ENCODE measurements at regions not wholly inside any gene's neighbourhood (a gene's known extent, or its start where the extent isn't known, plus 50 kb on each side); places are given as distances from the start of the nearest gene placed in this dataset.
"Not testable (repeated sequence)": the region's sequence is repeated elsewhere in the genome, so short reads cannot be mapped to it uniquely, and the experiment has no call there.

GRCh38 chr13:44810061-44810840, 179.0 kb downstream of the NUFIP1 start:
- no peak for DNase-seq

- DNase-seq, result no peak
Observed at GRCh38 chr13:44809190-44809589, 180.1 kb downstream of the NUFIP1 start.

GRCh38 chr13:44808185-44808584, 181.1 kb downstream of the NUFIP1 start:
- DNase-seq, result no peak

- no peak for DNase-seq
Observed at GRCh38 chr13:44807449-44808034, 181.7 kb downstream of the NUFIP1 start.

GRCh38 chr13:44806826-44807225, 182.4 kb downstream of the NUFIP1 start:
- DNase-seq, result no peak

DNA sequence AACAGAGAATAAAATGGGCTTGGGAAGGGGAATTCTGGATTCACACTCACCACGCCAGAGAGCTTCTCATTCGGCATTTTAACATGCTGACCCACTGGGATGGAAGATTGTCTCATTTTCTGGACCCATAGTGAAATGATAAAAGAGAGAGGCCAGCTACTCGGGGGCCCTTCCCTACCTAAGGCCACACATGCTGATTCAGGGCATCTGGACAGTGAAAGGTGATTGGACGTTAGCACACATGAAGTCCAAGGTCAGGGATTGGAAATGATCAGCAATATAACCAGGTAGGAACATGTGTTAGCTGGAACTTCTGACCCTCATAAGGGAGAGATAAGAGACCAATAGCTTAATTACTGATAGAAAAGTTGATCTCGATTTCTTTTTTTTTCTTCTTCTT, 183.7 kb downstream of the NUFIP1 start:
- DNase-seq, result no peak

DNA sequence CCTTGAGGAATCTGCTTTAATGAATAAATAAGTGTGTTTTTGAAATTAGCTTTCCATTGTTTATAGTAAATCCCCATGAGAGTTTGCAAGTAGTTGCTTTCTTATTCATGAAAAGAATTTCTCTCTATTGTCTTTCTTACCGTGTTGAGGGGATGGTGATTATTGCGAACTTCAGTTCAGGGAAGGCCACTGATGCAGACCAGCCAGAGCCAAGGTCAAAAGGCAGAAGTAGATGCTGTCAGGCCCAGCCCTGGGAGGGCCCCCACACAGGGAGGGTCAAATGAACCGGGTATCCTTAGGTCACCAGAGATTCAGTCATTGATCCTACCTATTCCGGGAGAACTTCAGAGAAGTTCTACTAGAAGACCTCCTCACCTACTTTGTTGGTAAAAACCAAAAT, 185.9 kb downstream of the NUFIP1 start:
- DNase-seq, result no peak

DNA sequence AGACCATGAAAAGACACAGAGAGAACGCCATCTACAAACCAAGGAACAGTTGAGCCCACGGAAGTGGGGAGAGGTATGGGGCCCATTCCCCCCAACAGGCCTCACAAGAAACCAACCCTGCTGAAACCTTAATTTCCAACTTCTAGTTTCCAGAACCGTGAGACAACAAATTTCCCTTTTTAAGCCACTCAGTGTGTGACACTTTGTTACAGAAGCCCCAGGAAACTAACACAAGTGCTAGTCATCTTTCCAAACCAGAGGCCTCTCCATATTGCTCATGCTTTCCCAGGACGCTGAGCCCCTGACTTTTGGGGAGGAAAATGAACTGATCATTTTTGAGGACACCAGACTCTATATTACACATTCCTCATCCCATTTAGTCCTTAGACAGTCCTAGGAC, 186.8 kb downstream of the NUFIP1 start:
- DNase-seq, result no peak

- peak; percentile 87 for DNase-seq
Observed at GRCh38 chr13:44801990-44802389, 187.3 kb downstream of the NUFIP1 start.

- no peak for DNase-seq
Observed at GRCh38 chr13:44800626-44801025, 188.6 kb downstream of the NUFIP1 start.

GRCh38 chr13:44797685-44798084, 191.6 kb downstream of the NUFIP1 start:
- DNase-seq, result no peak

- DNase-seq, result no peak
Observed at GRCh38 chr13:44796597-44797490, 192.4 kb downstream of the NUFIP1 start.

DNA sequence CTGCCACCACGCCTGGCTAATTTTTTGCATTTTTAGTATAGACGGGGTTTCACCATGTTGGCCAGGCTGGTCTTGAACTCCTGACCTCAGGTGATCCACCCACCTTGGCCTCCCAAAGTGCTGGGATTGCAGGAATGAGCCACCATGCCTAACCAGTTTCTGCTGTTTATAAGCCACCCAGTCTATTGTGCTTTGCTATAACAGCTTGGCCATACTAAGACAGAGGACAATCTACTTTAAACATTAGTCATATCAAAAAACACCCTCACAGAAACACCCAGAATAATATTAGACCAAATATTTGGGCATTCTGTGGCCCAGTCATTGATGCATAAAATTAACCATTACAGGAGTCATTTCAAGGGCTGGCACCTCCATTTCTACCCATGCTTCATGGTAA, 193.2 kb downstream of the NUFIP1 start:
- not testable (repeated sequence) for DNase-seq

DNA sequence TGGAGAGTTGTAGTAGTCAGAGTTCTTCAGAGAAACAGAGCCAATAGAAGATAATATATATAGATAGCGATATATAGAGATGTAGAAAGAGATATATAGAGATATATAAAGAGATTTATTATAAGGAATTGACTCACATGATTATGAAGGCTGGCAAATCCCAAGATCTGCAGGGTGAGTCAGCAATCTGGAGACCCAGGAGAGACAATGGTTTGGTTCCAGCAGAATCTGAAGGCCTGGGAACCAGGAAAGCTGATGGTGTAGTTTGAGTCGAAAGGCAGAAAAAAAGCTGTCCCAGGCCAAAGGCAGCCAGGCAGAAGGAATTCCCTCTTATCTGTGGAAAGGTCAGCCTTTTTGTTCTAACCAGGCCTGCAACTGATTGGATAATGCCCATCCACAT, 194.1 kb downstream of the NUFIP1 start:
- DNase-seq, result peak; percentile 26

DNA sequence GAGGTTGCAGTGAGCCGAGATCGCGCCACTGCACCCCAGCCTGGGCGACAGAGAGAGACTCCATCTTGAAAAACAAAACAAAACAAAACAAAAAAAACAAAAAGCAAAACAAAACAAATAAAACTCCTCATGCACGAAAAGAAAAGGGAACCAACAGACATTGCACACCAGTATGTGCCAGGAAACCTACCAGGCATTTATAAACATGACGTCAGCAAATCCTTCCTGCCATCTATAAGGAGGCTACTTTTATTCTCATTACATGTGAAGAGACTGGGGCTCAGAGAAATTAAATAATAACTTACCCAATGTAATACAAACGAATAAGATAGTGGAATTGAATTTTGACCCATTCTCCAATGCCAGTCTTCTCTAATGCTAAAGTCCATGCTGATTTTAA, 197.2 kb downstream of the NUFIP1 start:
- DNase-seq, result no peak

DNA sequence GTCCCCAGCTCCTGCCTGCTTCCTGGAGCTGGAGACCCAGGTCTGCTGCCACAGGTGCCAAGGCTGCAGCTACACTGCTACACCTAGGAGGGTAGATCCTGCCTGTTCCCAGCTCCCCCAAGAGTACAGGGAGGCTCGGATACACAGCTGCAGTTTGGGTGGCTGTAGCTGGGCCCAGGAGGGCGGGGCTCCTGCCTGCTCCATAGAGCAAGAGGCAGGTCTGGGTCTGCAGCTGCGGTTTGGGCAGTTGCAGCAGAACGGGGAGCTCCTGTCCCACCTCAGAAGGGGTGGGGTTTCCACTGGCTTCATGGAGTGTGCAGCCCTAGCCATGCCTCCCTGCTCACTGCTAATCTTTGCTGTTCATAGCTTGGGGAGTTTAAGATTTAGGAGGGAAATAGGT, 199.0 kb downstream of the NUFIP1 start:
- DNase-seq, result no peak

GRCh38 chr13:44787617-44788016, 201.7 kb downstream of the NUFIP1 start:
- DNase-seq, result no peak

DNA sequence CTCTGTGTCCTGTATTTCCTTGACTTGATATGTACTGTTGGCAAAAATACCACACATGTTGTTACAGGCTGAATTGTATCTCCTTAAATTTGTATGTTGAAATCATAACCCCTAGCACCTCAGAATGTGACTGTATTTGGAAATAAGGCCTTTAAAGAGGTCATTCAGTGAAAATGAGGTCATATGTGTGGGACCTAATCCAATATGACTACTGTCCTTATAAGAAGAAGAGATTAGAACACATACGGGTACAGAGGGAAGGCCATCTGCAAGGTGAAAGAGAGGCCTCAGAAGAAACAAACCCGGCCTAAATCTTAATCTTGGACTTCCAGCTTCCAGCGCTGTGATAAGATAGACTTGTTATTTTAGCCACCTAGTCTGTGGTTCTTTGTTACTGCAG, 202.5 kb downstream of the NUFIP1 start:
- no peak for DNase-seq

GRCh38 chr13:44785401-44785800, 203.9 kb downstream of the NUFIP1 start:
- no peak for DNase-seq

DNA sequence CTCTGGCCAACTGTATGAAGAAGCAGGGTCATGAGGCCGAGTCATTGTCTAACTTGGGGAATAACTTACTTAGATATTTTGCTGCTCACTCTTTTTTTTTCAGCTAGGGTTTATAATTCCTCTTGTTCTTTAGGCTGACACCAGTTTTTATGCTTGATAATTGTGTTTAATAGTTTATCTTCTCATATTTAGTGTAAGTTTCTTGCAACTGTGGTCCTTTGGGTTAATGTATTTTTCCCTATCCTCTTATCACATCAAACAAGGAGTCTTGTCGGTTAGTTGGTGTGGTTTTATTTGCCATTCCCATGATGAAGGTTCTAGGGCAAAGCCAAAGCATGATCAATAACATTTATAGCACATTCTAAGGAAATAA, 204.6 kb downstream of the NUFIP1 start:
- DNase-seq, result no peak

GRCh38 chr13:44783994-44784707, 205.1 kb downstream of the NUFIP1 start:
- no peak for DNase-seq

- no peak for DNase-seq
Observed at GRCh38 chr13:44780591-44781280, 204.6 kb upstream of the TSC22D1 start.
